ENCODE measurements at regions not wholly inside any gene's neighbourhood (a gene's known extent, or its start where the extent isn't known, plus 50 kb on each side); places are given as distances from the start of the nearest gene placed in this dataset.
"Not testable (repeated sequence)": the region's sequence is repeated elsewhere in the genome, so short reads cannot be mapped to it uniquely, and the experiment has no call there.

GRCh38 chr2:62654876-62655359, 50.6 kb upstream of the EHBP1 start:
- no peak for TF ChIP-seq POLR2A (IDR thresholded peaks at IDR 0.05; ENCODE audit: low read depth, low read length)
- DNase-seq (ENCODE audit: insufficient read length, low spot score) (no peak), FAIRE-seq (no peak)

GRCh38 chr2:62654423-62654791, 51.1 kb upstream of the EHBP1 start:
- peak; percentile 93 for FAIRE-seq

GRCh38 chr2:62653582-62654422, 51.7 kb upstream of the EHBP1 start:
- no peak for TF ChIP-seq POLR2A (IDR thresholded peaks at IDR 0.05; ENCODE audit: low read depth, low read length)
- FAIRE-seq (no peak), DNase-seq (ENCODE audit: insufficient read length, low spot score) (no peak)

More at GRCh38 chr2:62654423-62654791, 51.1 kb upstream of the EHBP1 start:
- peak; percentile 30 for DNase-seq (ENCODE audit: insufficient read length, low spot score)
- TF ChIP-seq POLR2A (IDR thresholded peaks at IDR 0.05; ENCODE audit: low read depth, low read length) = no peak

DNA sequence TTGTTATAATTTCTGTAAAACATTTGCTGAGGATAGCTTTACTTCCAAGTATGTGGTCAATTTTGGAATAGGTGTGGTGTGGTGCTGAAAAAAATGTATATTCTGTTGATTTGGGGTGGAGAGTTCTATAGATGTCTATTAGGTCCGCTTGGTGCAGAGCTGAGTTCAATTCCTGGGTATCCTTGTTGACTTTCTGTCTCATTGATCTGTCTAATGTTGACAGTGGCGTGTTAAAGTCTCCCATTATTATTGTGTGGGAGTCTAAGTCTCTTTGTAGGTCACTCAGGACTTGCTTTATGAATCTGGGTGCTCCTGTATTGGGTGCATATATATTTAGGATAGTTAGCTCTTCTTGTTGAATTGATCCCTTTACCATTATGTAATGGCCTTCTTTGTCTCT, 56.4 kb upstream of the EHBP1 start:
- FAIRE-seq; DNase-seq (ENCODE audit: insufficient read length, low spot score): not testable (repeated sequence)

- TF ChIP-seq POLR2A (IDR thresholded peaks at IDR 0.05; ENCODE audit: low read depth, low read length) = no peak
- FAIRE-seq = no peak
- DNase-seq (ENCODE audit: insufficient read length, low spot score) = no peak
These were observed 62.4 kb upstream of the EHBP1 start for GRCh38 chr2:62643100-62643471.

- TF ChIP-seq POLR2A (IDR thresholded peaks at IDR 0.05; ENCODE audit: low read depth, low read length) = no peak
- FAIRE-seq (peak; percentile 81), DNase-seq (ENCODE audit: insufficient read length, low spot score) (no peak)
These were observed 62.9 kb upstream of the EHBP1 start for GRCh38 chr2:62642429-62643099.

DNA sequence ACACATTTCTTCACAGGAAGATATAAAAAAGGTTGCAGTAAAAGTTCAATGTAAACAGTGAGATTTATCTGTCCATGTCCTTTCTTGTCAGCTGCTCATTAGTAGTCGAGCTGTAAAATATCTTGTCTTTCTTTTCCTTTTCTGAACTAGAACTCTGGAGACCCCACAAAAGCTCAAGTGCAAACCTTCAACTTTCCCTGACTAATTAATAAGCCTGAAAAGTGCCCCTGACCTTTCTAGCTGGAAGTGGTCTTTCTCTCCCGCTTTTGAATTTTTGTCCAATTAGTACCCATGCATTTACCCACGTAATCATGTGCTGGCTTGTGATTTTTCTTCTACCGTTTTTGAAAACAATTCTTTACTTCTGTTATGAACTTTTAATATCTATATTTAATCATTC, 63.6 kb upstream of the EHBP1 start:
- no peak for FAIRE-seq
- TF ChIP-seq POLR2A (IDR thresholded peaks at IDR 0.05; ENCODE audit: low read depth, low read length) = no peak
- no peak for DNase-seq (ENCODE audit: insufficient read length, low spot score)

DNA sequence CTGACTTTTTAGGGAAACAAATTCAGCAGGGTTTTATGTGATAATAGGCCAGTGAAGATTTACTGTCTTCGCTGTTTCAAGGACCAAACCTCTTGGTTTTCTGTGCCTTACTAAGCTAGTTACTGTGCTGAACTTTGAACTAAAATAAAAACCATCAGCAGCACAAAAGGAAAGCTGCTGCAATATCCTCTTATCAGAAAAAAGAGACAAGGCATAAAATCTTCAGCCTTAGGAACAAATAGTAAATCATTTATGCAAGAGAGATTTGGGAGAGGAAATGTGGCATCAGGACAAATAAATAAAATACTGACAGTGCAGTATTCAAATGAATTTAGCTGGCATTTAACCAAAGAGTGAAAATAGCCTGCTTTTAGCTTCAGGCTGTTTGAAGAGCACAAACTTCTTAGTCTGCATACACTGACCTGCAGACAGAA, 64.1 kb upstream of the EHBP1 start:
- FAIRE-seq = peak; percentile 92
- no peak for TF ChIP-seq POLR2A (IDR thresholded peaks at IDR 0.05; ENCODE audit: low read depth, low read length)
- DNase-seq (ENCODE audit: insufficient read length, low spot score) = no peak

- no peak for DNase-seq (ENCODE audit: insufficient read length, low spot score)
- no peak for FAIRE-seq
- no peak for TF ChIP-seq POLR2A (IDR thresholded peaks at IDR 0.05; ENCODE audit: low read depth, low read length)
These were observed 74.1 kb upstream of the EHBP1 start for GRCh38 chr2:62631160-62632085.

DNA sequence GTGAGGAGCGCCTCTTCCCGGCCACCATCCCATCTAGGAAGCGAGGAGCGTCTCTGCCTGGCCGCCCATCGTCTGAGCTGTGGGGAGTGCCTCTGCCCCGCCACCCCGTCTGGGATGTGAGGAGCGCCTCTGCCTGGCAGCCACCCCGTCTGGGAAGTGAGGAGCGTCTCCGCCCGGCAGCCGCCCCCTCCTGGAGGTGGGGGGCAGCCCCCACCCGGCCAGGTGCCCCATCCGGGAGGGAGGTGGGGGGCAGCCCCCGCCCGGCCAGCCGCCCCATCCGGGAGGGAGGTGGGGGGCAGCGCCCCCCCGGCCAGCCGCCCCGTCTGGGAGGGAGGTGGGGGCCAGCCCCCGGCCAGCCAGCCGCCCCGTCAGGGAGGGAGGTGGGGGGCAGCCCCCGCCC, 75.3 kb upstream of the EHBP1 start:
- not testable (repeated sequence) for FAIRE-seq; DNase-seq (ENCODE audit: insufficient read length, low spot score)

- DNase-seq (ENCODE audit: insufficient read length, low spot score); FAIRE-seq: not testable (repeated sequence)
These were observed 76.2 kb upstream of the EHBP1 start for GRCh38 chr2:62629310-62629709.

- DNase-seq (ENCODE audit: insufficient read length, low spot score) = no peak
- TF ChIP-seq POLR2A (IDR thresholded peaks at IDR 0.05; ENCODE audit: low read depth, low read length) = no peak
- FAIRE-seq = no peak
These were observed 77.8 kb upstream of the EHBP1 start for GRCh38 chr2:62627667-62628066.

DNA sequence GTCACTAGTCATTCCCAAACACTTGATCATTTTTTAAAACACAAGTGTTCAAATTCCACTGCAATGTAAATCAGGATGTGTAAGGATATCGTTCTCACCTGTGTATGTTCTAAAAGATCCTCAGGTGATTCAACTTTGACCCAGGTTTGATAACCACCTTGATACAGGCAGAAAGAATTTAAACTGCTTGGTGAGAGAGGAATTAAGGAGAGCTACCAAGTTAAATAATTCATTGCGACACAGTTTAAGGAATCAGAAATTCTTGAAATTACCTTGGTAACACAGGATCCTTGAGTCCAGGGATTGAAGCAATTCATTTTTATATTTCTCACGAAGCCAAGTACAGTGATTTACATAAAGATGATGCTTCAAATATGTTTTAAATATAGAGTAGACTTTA, 80.7 kb upstream of the EHBP1 start:
- TF ChIP-seq POLR2A (IDR thresholded peaks at IDR 0.05; ENCODE audit: low read depth, low read length) = no peak
- DNase-seq (ENCODE audit: insufficient read length, low spot score) = no peak
- peak; percentile 45 for FAIRE-seq

DNA sequence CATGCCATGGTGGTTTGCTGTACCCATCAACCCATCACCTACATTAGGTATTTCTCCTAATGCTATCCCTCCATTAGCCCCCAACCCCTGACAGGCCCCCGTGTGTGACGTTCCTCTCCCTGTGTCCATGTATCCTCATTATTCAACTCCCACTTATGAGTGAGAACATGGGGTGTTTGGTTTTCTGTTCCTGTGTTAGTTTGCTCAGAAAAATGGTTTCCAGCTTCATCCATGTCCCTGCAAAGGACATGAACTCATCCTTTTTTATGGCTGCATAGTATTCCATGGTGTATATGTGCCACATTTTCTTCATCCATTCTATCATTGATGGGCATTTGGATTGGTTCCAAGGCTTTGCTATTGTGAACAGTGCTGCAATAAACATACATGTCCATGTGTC, 89.0 kb upstream of the EHBP1 start:
- not testable (repeated sequence) for FAIRE-seq; DNase-seq (ENCODE audit: insufficient read length, low spot score)

Measured in H54 (cell line).